ENCODE measurements at regions not wholly inside any gene's neighbourhood (a gene's known extent, or its start where the extent isn't known, plus 50 kb on each side); places are given as distances from the start of the nearest gene placed in this dataset.

DNA sequence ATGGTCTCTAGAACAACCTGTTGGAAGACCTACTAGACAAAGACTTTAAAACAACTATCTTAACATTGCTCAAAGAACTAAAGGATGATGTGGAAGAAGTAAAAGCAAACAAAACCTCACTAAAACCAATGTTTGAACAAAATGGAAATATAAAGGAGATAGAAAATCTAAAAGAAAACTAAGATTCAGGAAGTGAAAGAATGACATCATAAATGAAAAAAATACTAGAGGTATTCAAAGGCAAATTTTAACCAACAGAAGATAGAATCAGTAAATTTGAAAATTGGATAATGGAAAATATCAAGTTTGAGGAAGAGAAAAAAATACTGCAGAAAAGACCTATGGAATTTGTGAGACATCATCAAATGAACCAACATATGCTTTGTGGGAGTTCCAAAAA lies 914.1 kb upstream of the GJE1 start:
- no peaks in the 10 kb centered on the region for H3K27me3 ChIP-seq
- no peaks in the 10 kb centered on the region for H3K4me1 ChIP-seq
- H3K36me3 ChIP-seq: no peaks in the 10 kb centered on the region
- H3K27ac ChIP-seq: no peak overlapping the region
- TF ChIP-seq, protein P1, sequence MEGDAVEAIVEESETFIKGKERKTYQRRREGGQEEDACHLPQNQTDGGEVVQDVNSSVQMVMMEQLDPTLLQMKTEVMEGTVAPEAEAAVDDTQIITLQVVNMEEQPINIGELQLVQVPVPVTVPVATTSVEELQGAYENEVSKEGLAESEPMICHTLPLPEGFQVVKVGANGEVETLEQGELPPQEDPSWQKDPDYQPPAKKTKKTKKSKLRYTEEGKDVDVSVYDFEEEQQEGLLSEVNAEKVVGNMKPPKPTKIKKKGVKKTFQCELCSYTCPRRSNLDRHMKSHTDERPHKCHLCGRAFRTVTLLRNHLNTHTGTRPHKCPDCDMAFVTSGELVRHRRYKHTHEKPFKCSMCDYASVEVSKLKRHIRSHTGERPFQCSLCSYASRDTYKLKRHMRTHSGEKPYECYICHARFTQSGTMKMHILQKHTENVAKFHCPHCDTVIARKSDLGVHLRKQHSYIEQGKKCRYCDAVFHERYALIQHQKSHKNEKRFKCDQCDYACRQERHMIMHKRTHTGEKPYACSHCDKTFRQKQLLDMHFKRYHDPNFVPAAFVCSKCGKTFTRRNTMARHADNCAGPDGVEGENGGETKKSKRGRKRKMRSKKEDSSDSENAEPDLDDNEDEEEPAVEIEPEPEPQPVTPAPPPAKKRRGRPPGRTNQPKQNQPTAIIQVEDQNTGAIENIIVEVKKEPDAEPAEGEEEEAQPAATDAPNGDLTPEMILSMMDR (IDR thresholded peaks at IDR 0.05): no peak
- TF ChIP-seq POLR2A (IDR thresholded peaks at IDR 0.05) (no peak), POLR2AphosphoS5 (IDR thresholded peaks at IDR 0.05) (no peak), EP300 (IDR thresholded peaks at IDR 0.05) (no peak)
- no peak overlapping the region for H3K4me3 ChIP-seq
- no peak for DNase-seq (ENCODE audit: low spot score in 2 of 2)
- H3K9me3 ChIP-seq: no peaks in the 10 kb centered on the region

DNA sequence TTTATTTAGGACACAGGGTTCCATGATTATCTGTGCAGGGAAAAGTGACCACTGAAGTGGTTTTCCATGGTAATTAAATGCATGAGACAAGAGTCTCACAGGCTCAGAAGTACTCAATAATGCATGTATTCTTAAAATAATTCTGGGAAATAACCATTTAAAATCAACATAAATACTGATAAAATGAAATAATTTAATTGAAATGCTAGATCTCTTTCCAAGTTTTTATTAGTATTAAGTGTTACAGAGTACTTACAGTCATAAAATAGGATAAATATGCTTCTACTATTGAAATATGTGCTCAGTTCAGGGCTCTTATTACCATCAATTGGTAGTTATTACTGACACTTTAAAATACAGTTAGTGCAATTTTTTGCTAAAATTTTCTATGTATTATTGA lies 916.0 kb upstream of the GJE1 start:
- no peak overlapping the region for H3K4me3 ChIP-seq
- H3K4me1 ChIP-seq: no peaks in the 10 kb centered on the region
- TF ChIP-seq POLR2A (IDR thresholded peaks at IDR 0.05): no peak
- no peak for TF ChIP-seq EP300 (IDR thresholded peaks at IDR 0.05)
- TF ChIP-seq POLR2AphosphoS5 (IDR thresholded peaks at IDR 0.05): no peak
- TF ChIP-seq, protein P1 (IDR thresholded peaks at IDR 0.05): no peak
- no peak overlapping the region for H3K27ac ChIP-seq
- no peaks in the 10 kb centered on the region for H3K9me3 ChIP-seq
- no peak for DNase-seq (ENCODE audit: low spot score in 2 of 2)
- no peaks in the 10 kb centered on the region for H3K27me3 ChIP-seq
- no peaks in the 10 kb centered on the region for H3K36me3 ChIP-seq

DNA sequence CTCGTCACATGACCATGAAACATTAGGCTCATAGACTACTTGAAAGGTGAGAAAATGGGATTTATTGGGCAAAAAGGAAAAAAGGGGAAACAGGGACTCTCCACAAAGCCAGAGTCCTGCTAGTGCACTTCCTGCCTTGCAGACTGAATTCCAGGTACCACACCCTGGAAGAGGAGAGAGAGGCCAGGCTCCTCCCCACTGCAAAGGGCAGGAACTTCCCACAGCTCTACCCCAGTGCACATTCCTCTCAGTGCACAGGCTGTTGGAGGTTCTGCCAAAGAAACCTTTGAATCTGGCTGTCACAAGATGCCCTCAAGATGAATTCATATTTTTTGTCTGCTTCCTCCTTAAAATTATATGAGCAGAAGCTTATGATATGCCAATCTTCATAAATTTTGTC lies 920.4 kb upstream of the GJE1 start:
- Histone ChIP-seq H3K4me1 (no peaks in the 10 kb centered on the region), H3K9me3 (no peaks in the 10 kb centered on the region), H3K4me3 (no peak overlapping the region), H3K36me3 (no peaks in the 10 kb centered on the region), H3K27ac (no peak overlapping the region), H3K27me3 (no peaks in the 10 kb centered on the region)
- TF ChIP-seq, protein P1 (IDR thresholded peaks at IDR 0.05): no peak
- TF ChIP-seq EP300 (IDR thresholded peaks at IDR 0.05): no peak
- TF ChIP-seq POLR2A (IDR thresholded peaks at IDR 0.05): no peak
- TF ChIP-seq POLR2AphosphoS5 (IDR thresholded peaks at IDR 0.05): no peak
- no peak for DNase-seq (ENCODE audit: low spot score in 2 of 2)
- 95% methylated on average over 1 of the region's 1 CpG for WGBS

DNA sequence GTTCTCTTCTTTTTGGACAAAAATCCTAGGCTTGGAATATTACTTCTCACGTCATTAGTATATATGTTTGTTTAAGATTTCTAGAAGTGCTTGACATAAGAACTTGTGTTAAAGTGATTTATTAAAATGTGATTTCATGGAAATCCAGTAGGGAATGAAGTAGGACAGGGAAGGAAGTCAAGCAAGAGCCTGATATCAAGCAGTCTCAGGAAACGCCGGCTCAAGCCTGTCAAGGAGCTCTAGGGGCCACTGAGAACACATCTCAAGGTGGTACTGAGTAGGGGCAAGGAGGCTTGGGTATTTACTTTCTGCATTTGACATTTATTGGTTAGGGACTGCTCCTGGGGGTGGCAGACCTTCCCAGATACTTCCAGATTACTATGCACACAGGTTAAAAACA lies 920.9 kb upstream of the GJE1 start:
- no peak for DNase-seq (ENCODE audit: low spot score in 2 of 2)
- TF ChIP-seq POLR2AphosphoS5 (IDR thresholded peaks at IDR 0.05): no peak
- TF ChIP-seq, protein P1 (IDR thresholded peaks at IDR 0.05): no peak
- no peak for TF ChIP-seq POLR2A (IDR thresholded peaks at IDR 0.05)
- no peak for TF ChIP-seq EP300 (IDR thresholded peaks at IDR 0.05)
- 86% methylated on average over 3 of the region's 3 CpGs for WGBS
- H3K36me3 ChIP-seq: no peaks in the 10 kb centered on the region
- no peak overlapping the region for H3K4me3 ChIP-seq
- H3K27ac ChIP-seq: no peak overlapping the region
- H3K4me1 ChIP-seq: no peaks in the 10 kb centered on the region
- H3K27me3 ChIP-seq: no peaks in the 10 kb centered on the region
- no peaks in the 10 kb centered on the region for H3K9me3 ChIP-seq

DNA sequence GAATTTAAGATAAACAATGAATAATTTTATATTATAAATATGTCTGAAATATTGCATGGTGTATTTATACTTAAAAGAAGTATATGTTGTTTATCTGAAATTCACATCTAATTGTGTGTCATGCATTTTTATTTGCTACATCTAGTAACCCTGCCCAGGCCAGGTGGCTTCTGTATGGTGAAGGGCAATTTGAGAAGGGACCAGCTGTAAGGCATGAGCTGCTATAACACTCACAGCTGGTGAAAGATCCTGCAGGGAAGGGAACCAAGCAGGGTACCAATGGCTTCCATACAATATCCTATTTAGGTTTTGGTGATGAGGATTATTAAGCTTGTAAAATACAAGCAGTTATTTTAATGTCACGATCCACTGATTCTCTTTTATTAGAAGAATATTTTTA lies 921.8 kb upstream of the GJE1 start:
- 34% methylated on average over 1 of the region's 1 CpG for WGBS
- no peaks in the 10 kb centered on the region for H3K4me1 ChIP-seq
- H3K9me3 ChIP-seq: no peaks in the 10 kb centered on the region
- TF ChIP-seq EP300 (IDR thresholded peaks at IDR 0.05) (no peak), POLR2A (IDR thresholded peaks at IDR 0.05) (no peak), POLR2AphosphoS5 (IDR thresholded peaks at IDR 0.05) (no peak)
- TF ChIP-seq, protein P1 (IDR thresholded peaks at IDR 0.05): no peak
- H3K27ac ChIP-seq: no peak overlapping the region
- DNase-seq (ENCODE audit: low spot score in 2 of 2): no peak
- H3K36me3 ChIP-seq: no peaks in the 10 kb centered on the region
- H3K27me3 ChIP-seq: no peaks in the 10 kb centered on the region
- H3K4me3 ChIP-seq: no peak overlapping the region
